Stomach (tissue), 4 donors: ENCODE measurements at regions not wholly inside any gene's neighbourhood (a gene's known extent, or its start where the extent isn't known, plus 50 kb on each side); places are given as distances from the start of the nearest gene placed in this dataset.

ENCODE experiments used
- EP300 ChIP-seq: sonication (generic); formaldehyde crosslinking; IDR thresholded peaks from one replicate; pipeline ENCODE4 v1.6.1; 2017; ENCODE audit warnings: antibody characterized with exemption
- POLR2A ChIP-seq, 4 donors: fragments of 450-650 bp; IDR thresholded peaks; one replicate each; pipeline ENCODE4 v1.6.1; 2016; ENCODE audit warnings: antibody characterized with exemption in 4 of 4, control low read depth in 2 of 4, mild to moderate bottlenecking in 1 of 4, moderate library complexity in 1 of 4
- TF ChIP-seq, protein P1 (sequence below), 7 experiments: fragments of 450-650 bp in 4 of 7; fragments of 200-600 bp in 3 of 7; sonication (generic) in 3 of 7; IDR thresholded peaks; one replicate each; pipeline ENCODE4 v1.5.1; 2016 to 2019; ENCODE audit warnings: antibody characterized with exemption in 7 of 7, control low read depth in 2 of 7, mild to moderate bottlenecking in 1 of 7

DNA sequence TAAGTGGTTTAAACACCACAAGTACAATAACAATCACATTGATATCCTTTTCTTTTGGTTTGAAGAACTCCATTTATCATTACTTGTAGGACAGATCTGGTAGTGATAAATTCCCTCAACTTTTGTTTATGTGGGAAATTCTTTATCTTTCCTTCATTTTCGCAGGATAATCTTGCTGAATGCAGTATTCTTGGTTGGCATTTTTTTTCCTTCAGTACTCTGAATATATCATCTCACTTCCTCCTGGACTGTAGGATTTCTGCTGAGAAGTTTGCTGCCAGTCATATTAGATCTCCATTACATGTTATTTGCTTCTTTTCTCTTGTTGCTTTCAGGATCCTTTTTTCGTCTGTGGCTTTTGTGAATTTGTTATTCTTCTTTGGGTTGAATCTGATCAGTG, 179.0 kb upstream of the PLET1 start:
- TF ChIP-seq POLR2A (IDR thresholded peaks at IDR 0.05) (no peak), EP300 (no peak)
- TF ChIP-seq, protein P1, sequence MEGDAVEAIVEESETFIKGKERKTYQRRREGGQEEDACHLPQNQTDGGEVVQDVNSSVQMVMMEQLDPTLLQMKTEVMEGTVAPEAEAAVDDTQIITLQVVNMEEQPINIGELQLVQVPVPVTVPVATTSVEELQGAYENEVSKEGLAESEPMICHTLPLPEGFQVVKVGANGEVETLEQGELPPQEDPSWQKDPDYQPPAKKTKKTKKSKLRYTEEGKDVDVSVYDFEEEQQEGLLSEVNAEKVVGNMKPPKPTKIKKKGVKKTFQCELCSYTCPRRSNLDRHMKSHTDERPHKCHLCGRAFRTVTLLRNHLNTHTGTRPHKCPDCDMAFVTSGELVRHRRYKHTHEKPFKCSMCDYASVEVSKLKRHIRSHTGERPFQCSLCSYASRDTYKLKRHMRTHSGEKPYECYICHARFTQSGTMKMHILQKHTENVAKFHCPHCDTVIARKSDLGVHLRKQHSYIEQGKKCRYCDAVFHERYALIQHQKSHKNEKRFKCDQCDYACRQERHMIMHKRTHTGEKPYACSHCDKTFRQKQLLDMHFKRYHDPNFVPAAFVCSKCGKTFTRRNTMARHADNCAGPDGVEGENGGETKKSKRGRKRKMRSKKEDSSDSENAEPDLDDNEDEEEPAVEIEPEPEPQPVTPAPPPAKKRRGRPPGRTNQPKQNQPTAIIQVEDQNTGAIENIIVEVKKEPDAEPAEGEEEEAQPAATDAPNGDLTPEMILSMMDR (IDR thresholded peaks at IDR 0.05), result no peak
